Large intestine (tissue), 3 donors: ENCODE measurements at regions not wholly inside any gene's neighbourhood (a gene's known extent, or its start where the extent isn't known, plus 50 kb on each side); places are given as distances from the start of the nearest gene placed in this dataset.
A peak's percentile ranks its signal among the peaks of the same experiment; 100 is the strongest.

Source experiments
- DNase-seq, 2 donors: peaks; one replicate each; pipeline versions ENCODE4 v3.0.0 to v3.0.0-alpha.2; 2013
- H3K27ac ChIP-seq: one replicate; pipeline ENCODE4 v1.5.1; 2013; ENCODE audit warnings: low read length
- H3K27me3 ChIP-seq: 2 replicates; pipeline ENCODE4 v1.6.1; 2013; ENCODE audit warnings: low read length; ENCODE audit not compliant: control insufficient read depth, insufficient read depth
- H3K36me3 ChIP-seq: 2 replicates; pipeline ENCODE4 v1.6.1; 2013; ENCODE audit warnings: low read length; ENCODE audit not compliant: control insufficient read depth, insufficient read depth
- H3K4me1 ChIP-seq: one replicate; pipeline ENCODE4 v1.6.1; 2013; ENCODE audit warnings: low read length; ENCODE audit not compliant: control insufficient read depth, insufficient read depth
- H3K4me3 ChIP-seq: one replicate; pipeline ENCODE4 v1.5.1; 2013; ENCODE audit warnings: low read length
- H3K9me3 ChIP-seq: one replicate; pipeline ENCODE4 v1.6.1; 2013; ENCODE audit warnings: mild to moderate bottlenecking, low read depth, low read length, moderate library complexity; ENCODE audit not compliant: control insufficient read depth
- WGBS: methylation state at CpG from one replicate; pipeline ENCODE4 v1.1.5; 2013; ENCODE audit warnings: low lambda C conversion rate; ENCODE audit not compliant: insufficient coverage; 5-methylcytosine and 5-hydroxymethylcytosine counted together

- Histone ChIP-seq H3K36me3 (no peaks in the 10 kb centered on the region), H3K4me3 (no peak overlapping the region), H3K27me3 (no peaks in the 10 kb centered on the region), H3K27ac (no peak overlapping the region), H3K9me3 (no peaks in the 10 kb centered on the region), H3K4me1 (no peaks in the 10 kb centered on the region)
- no peak for DNase-seq
- no CpG with 5 or more reads among the region's 3 CpGs for WGBS
Measured at GRCh38 chr7:54674891-54675290, 84.1 kb downstream of the SEC61G start.

DNA sequence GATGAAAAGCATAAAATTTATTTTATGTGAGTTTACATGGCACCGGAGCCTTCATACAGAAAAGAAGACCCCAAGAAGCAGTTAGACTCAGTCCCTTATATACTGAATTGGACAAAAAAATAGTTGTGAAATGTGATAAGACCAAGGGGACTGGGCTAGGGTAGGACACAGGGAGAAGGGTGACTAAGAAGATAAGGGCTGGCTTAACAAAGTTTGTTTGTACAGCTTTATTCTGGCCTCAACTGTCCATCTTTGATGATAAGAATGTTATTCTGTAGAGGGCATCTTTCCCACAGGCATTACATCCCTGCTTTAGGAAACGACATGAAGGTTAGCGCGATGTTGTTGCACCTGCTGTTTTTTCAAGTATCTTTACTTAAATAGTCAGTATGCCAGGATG lies 86.5 kb downstream of the SEC61G start:
- no peak overlapping the region for H3K4me3 ChIP-seq
- H3K27ac ChIP-seq, result no peak overlapping the region
- H3K27me3 ChIP-seq, result no peaks in the 10 kb centered on the region
- WGBS, result no CpG with 5 or more reads among the region's 4 CpGs
- peaks cover 6% of the 10 kb centered on the region for H3K9me3 ChIP-seq
- H3K4me1 ChIP-seq, result no peaks in the 10 kb centered on the region
- H3K36me3 ChIP-seq, result no peaks in the 10 kb centered on the region
- DNase-seq, result no peak

GRCh38 chr7:54664235-54665228 lies 94.5 kb downstream of the SEC61G start:
- Histone ChIP-seq H3K36me3 (no peaks in the 10 kb centered on the region), H3K27ac (no peak overlapping the region), H3K4me1 (no peaks in the 10 kb centered on the region), H3K27me3 (peaks cover 41% of the 10 kb centered on the region), H3K9me3 (peaks cover 6% of the 10 kb centered on the region), H3K4me3 (peak overlapping the region; percentile 32)
- peak; percentile 20 to 59 for DNase-seq
- WGBS, result 5% methylated on average over 4 of the region's 62 CpGs

GRCh38 chr7:54663603-54664234 lies 95.3 kb downstream of the SEC61G start:
- Histone ChIP-seq H3K27me3 (peaks cover 41% of the 10 kb centered on the region), H3K9me3 (peaks cover 6% of the 10 kb centered on the region), H3K27ac (no peak overlapping the region), H3K4me3 (peak overlapping the region; percentile 32), H3K36me3 (no peaks in the 10 kb centered on the region), H3K4me1 (no peaks in the 10 kb centered on the region)
- WGBS, result 17% methylated on average over 6 of the region's 16 CpGs
- peak in 1 of 2 donors; percentile 3 for DNase-seq

GRCh38 chr7:54663186-54663585 lies 95.8 kb downstream of the SEC61G start:
- Histone ChIP-seq H3K27ac (no peak overlapping the region), H3K4me3 (no peak overlapping the region), H3K9me3 (peaks cover under 1% of the 10 kb centered on the region), H3K27me3 (peaks cover 41% of the 10 kb centered on the region), H3K36me3 (no peaks in the 10 kb centered on the region), H3K4me1 (no peaks in the 10 kb centered on the region)
- no CpG with 5 or more reads among the region's 13 CpGs for WGBS
- no peak for DNase-seq

DNA sequence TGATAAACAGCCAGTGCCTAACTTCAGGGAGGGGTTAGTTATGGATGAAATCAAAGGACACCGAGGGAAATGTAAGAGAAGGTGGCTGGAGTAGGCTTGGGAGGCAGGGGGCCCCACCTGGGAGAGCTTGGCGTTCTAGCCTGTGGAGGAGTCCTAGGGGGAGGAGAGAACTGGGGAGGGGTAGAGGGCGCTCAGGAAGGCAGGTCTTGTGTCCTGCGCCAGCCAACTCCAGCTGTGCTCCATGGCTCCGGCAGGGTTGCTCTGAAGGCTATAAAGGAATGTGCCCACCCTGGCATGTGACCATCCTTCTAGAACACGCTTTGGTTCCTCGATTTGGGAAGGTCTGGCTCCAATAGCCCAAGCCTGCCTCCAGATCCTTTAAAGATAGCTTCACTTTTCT lies 96.3 kb downstream of the SEC61G start:
- WGBS, result no CpG with 5 or more reads among the region's 7 CpGs
- no peak overlapping the region for H3K27ac ChIP-seq
- H3K36me3 ChIP-seq, result no peaks in the 10 kb centered on the region
- H3K4me3 ChIP-seq, result no peak overlapping the region
- H3K4me1 ChIP-seq, result no peaks in the 10 kb centered on the region
- DNase-seq, result no peak
- H3K27me3 ChIP-seq, result peaks cover 41% of the 10 kb centered on the region
- H3K9me3 ChIP-seq, result no peaks in the 10 kb centered on the region

- no CpG with 5 or more reads among the region's 3 CpGs for WGBS
Measured at GRCh38 chr7:54653905-54654304, 105.1 kb downstream of the SEC61G start.

DNA sequence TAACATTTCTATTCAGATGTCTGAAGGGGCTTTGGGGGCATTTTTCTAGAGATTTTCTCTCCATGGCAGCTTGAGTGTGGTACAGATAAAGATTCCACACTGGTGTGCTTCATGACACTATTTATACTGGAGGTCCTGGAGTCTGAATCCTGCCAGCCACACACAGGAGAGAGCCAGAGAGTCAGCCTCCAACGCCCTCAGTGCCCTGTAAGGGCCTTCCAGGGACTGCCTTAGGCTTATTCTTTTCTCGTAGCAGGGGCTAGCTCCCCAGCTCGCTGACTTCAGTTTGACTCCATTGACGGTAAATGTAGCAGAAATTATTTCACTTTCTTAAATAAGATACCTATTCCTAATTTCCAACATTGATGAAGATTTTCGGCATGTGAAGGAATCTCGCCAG lies 100.9 kb downstream of the VSTM2A start:
- Histone ChIP-seq H3K27ac (no peak overlapping the region), H3K36me3 (no peaks in the 10 kb centered on the region), H3K4me1 (no peaks in the 10 kb centered on the region), H3K27me3 (no peaks in the 10 kb centered on the region), H3K9me3 (no peaks in the 10 kb centered on the region), H3K4me3 (no peak overlapping the region)
- no peak for DNase-seq
- WGBS, result no CpG with 5 or more reads among the region's 6 CpGs

More at GRCh38 chr7:54653905-54654304, 105.1 kb downstream of the SEC61G start:
- H3K27ac ChIP-seq, result no peak overlapping the region
- H3K4me1 ChIP-seq, result no peaks in the 10 kb centered on the region
- no peaks in the 10 kb centered on the region for H3K36me3 ChIP-seq
- DNase-seq, result no peak
- H3K4me3 ChIP-seq, result no peak overlapping the region
- H3K9me3 ChIP-seq, result no peaks in the 10 kb centered on the region
- no peaks in the 10 kb centered on the region for H3K27me3 ChIP-seq

GRCh38 chr7:54637712-54638396 lies 95.7 kb downstream of the VSTM2A start:
- DNase-seq, result no peak
- Histone ChIP-seq H3K36me3 (no peaks in the 10 kb centered on the region), H3K27ac (no peak overlapping the region), H3K4me3 (no peak overlapping the region), H3K9me3 (no peaks in the 10 kb centered on the region), H3K27me3 (no peaks in the 10 kb centered on the region), H3K4me1 (no peaks in the 10 kb centered on the region)
- WGBS, result no CpG with 5 or more reads among the region's 6 CpGs

- H3K27ac ChIP-seq, result no peak overlapping the region
- DNase-seq, result no peak
- H3K36me3 ChIP-seq, result no peaks in the 10 kb centered on the region
- H3K4me1 ChIP-seq, result no peaks in the 10 kb centered on the region
- H3K27me3 ChIP-seq, result no peaks in the 10 kb centered on the region
- no peaks in the 10 kb centered on the region for H3K9me3 ChIP-seq
- H3K4me3 ChIP-seq, result no peak overlapping the region
- WGBS, result no CpG with 5 or more reads among the region's 4 CpGs
Measured at GRCh38 chr7:54632696-54633095, 90.5 kb downstream of the VSTM2A start.
